ENCODE measurements at regions not wholly inside any gene's neighbourhood (a gene's known extent, or its start where the extent isn't known, plus 50 kb on each side); places are given as distances from the start of the nearest gene placed in this dataset.

DNA sequence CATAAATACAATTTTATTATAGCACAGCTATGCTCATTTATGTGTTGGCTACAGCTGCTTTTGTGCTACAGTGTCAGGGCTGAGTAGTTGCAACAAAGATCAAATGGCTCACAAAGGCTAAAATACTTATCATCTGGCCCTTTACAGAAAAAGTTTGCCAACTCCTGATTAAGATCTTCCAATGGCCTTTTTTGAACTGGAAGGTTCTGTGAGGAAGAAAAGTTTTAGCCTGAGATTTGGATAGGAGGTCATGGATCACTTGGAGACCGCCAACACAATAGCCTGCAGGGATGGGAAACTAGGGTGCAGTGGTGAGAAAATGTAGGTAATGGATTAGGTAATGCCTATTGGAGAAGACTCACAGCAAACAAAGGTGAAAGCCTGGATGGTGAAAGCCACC lies 169.8 kb downstream of the NOC3L start:
- no peaks in the 10 kb centered on the region for H3K36me3 Mint-ChIP-seq (ENCODE audit: insufficient read depth)
- no peaks in the 10 kb centered on the region for H3K9me3 Mint-ChIP-seq (ENCODE audit: low read depth)
- no peaks in the 10 kb centered on the region for H3K27me3 Mint-ChIP-seq
- TF ChIP-seq, protein P1, sequence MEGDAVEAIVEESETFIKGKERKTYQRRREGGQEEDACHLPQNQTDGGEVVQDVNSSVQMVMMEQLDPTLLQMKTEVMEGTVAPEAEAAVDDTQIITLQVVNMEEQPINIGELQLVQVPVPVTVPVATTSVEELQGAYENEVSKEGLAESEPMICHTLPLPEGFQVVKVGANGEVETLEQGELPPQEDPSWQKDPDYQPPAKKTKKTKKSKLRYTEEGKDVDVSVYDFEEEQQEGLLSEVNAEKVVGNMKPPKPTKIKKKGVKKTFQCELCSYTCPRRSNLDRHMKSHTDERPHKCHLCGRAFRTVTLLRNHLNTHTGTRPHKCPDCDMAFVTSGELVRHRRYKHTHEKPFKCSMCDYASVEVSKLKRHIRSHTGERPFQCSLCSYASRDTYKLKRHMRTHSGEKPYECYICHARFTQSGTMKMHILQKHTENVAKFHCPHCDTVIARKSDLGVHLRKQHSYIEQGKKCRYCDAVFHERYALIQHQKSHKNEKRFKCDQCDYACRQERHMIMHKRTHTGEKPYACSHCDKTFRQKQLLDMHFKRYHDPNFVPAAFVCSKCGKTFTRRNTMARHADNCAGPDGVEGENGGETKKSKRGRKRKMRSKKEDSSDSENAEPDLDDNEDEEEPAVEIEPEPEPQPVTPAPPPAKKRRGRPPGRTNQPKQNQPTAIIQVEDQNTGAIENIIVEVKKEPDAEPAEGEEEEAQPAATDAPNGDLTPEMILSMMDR (IDR thresholded peaks at IDR 0.05; ENCODE audit: unreplicated experiment), result no peak
- H3K27ac Mint-ChIP-seq, result no peak overlapping the region
- peaks cover 5% of the 10 kb centered on the region for H3K4me1 Mint-ChIP-seq (ENCODE audit: low read depth)
- no peak overlapping the region for H3K4me3 Mint-ChIP-seq (ENCODE audit: low read depth)
- no peak for DNase-seq (ENCODE audit: low spot score, unreplicated experiment)

DNA sequence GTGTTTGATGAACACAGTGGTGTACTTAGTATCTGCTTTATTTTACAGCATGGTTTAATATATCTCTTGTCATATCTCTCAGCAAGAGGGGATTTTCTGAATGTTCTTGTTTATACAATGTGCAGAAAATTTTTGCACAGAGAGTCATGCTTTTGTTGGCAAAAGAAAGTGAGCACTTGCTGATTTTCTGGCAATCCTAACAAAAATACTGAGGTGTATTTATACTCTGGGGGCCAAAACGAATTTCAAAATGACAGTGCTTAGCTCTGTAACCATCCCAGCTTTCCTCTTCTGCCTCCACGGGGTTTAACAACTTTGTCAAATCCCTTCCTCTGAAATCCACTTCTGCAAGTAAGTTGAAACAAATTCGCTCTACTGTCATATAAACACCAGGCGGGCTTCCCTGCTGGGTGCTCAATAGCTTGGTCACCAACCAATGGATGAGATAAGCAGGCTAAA lies 169.2 kb downstream of the NOC3L start:
- no peaks in the 10 kb centered on the region for H3K36me3 Mint-ChIP-seq (ENCODE audit: insufficient read depth)
- peaks cover 5% of the 10 kb centered on the region for H3K4me1 Mint-ChIP-seq (ENCODE audit: low read depth)
- H3K27ac Mint-ChIP-seq, result no peak overlapping the region
- no peaks in the 10 kb centered on the region for H3K27me3 Mint-ChIP-seq
- H3K9me3 Mint-ChIP-seq (ENCODE audit: low read depth), result no peaks in the 10 kb centered on the region
- no peak for DNase-seq (ENCODE audit: low spot score, unreplicated experiment)
- no peak overlapping the region for H3K4me3 Mint-ChIP-seq (ENCODE audit: low read depth)
- TF ChIP-seq, protein P1 (IDR thresholded peaks at IDR 0.05; ENCODE audit: unreplicated experiment), result no peak

DNA sequence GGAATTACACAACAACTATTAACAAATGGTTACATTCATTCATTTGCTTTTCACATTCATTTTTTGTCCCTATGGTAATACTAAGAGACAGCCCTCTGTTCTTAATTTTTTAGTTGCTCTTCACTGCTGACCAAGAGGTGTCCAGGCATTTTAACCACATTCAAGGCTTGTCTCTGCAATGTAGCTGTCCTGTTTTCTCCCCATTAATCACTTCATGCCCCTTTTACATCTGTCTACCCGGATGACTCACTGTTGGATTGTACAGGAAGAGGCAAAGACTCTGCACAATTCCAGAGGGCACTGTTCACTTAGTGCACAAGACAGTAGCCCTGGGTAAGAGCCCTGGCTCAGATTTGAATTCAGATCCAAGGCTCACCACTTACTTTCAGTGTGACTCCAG lies 168.5 kb downstream of the NOC3L start:
- DNase-seq (ENCODE audit: low spot score, unreplicated experiment), result no peak
- Mint-ChIP-seq H3K36me3 (ENCODE audit: insufficient read depth) (no peaks in the 10 kb centered on the region), H3K9me3 (ENCODE audit: low read depth) (no peaks in the 10 kb centered on the region), H3K4me3 (ENCODE audit: low read depth) (no peak overlapping the region), H3K27ac (no peak overlapping the region), H3K27me3 (no peaks in the 10 kb centered on the region), H3K4me1 (ENCODE audit: low read depth) (peaks cover 5% of the 10 kb centered on the region)
- TF ChIP-seq, protein P1 (IDR thresholded peaks at IDR 0.05; ENCODE audit: unreplicated experiment), result no peak

DNA sequence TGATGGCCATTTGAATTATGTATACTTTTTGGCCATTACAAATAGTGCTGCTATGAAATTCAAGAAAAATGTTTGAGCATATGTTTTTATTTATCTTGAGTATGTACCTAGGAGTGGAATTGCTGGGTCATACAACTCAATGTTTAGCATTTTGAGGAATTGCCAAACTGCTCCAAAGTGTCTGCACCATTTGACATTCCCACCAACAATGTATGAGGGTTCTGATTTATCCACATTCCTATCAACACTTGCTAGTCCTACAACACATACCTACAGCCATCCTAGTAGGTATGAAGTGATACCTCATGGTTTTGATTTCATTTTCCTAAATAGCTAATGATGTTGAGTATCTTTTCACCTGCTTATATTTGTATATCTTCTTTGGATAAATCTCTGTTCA lies 165.5 kb downstream of the NOC3L start:
- H3K27me3 Mint-ChIP-seq, result no peaks in the 10 kb centered on the region
- no peak overlapping the region for H3K27ac Mint-ChIP-seq
- H3K36me3 Mint-ChIP-seq (ENCODE audit: insufficient read depth), result peaks cover 4% of the 10 kb centered on the region
- TF ChIP-seq, protein P1 (IDR thresholded peaks at IDR 0.05; ENCODE audit: unreplicated experiment), result no peak
- H3K9me3 Mint-ChIP-seq (ENCODE audit: low read depth), result peaks cover 4% of the 10 kb centered on the region
- DNase-seq (ENCODE audit: low spot score, unreplicated experiment), result no peak
- no peak overlapping the region for H3K4me3 Mint-ChIP-seq (ENCODE audit: low read depth)
- H3K4me1 Mint-ChIP-seq (ENCODE audit: low read depth), result peaks cover 7% of the 10 kb centered on the region

DNA sequence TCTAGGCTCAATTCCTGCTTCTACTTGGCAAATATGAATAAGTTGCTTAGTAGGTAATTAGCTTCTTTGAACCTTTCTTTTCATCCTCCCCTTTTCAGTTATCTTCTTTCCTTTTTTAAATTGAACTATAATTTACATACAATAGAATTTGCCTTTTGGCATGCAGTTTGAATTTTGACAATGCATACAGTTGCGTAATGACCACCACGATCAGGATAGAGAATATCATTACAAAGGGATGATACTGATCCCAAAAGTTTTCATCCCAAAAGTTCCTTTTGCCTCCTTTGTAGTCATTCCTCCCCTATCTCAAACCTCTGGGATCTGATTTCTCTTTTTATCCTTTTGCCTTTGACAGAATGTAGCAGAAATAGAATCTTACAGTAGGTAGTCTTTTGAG lies 164.4 kb downstream of the NOC3L start:
- no peaks in the 10 kb centered on the region for H3K27me3 Mint-ChIP-seq
- H3K4me3 Mint-ChIP-seq (ENCODE audit: low read depth), result no peak overlapping the region
- TF ChIP-seq, protein P1 (IDR thresholded peaks at IDR 0.05; ENCODE audit: unreplicated experiment), result no peak

More for the DNA sequence above, 164.4 kb downstream of the NOC3L start:
- DNase-seq (ENCODE audit: low spot score, unreplicated experiment), result no peak
- Mint-ChIP-seq H3K27ac (no peak overlapping the region), H3K36me3 (ENCODE audit: insufficient read depth) (peaks cover 4% of the 10 kb centered on the region), H3K9me3 (ENCODE audit: low read depth) (peaks cover 4% of the 10 kb centered on the region), H3K4me1 (ENCODE audit: low read depth) (peaks cover 5% of the 10 kb centered on the region)
